ENCODE measurements at regions not wholly inside any gene's neighbourhood (a gene's known extent, or its start where the extent isn't known, plus 50 kb on each side); places are given as distances from the start of the nearest gene placed in this dataset.

- no peaks in the 10 kb centered on the region for H3K36me3 ChIP-seq (ENCODE audit: control insufficient read depth in 1 of 2, insufficient read depth in 2 of 2, low read length in 2 of 2)
- H3K4me1 ChIP-seq (ENCODE audit: control insufficient read depth in 1 of 2, insufficient read depth in 2 of 2, low read length in 2 of 2), result no peaks in the 10 kb centered on the region
- no peaks in the 10 kb centered on the region for H3K9me3 ChIP-seq (ENCODE audit: control insufficient read depth in 1 of 2, low read length in 2 of 2)
- H3K4me3 ChIP-seq (ENCODE audit: low read depth in 1 of 2, low read length in 2 of 2), result no peak overlapping the region
- no peak overlapping the region for H3K27ac ChIP-seq (ENCODE audit: low read length)
- no peaks in the 10 kb centered on the region for H3K27me3 ChIP-seq (ENCODE audit: low read depth, low read length)
These were observed 272.1 kb upstream of the CDH10 start for GRCh38 chr5:24916863-24917262.

DNA sequence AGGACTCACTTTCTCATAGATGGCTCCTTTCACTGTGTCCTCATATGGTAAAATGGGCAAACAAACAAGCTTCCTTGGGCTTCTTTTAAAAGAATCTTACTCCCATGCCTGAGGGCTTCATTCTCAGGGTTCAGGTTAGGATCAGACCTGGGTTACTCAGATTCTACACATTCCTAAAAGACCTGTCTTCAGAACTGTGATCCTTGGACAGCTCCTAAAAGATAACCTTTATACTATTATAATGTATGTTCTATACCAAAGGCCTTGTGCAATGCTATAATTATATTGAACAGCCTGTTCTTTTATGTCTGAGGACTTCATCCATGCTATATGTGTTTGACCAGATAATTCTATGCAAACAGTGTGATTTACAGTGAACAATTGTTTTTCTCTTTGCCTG is 264.4 kb upstream of the CDH10 start:
- Histone ChIP-seq H3K4me3 (ENCODE audit: low read depth in 1 of 2, low read length in 2 of 2) (no peak overlapping the region), H3K36me3 (ENCODE audit: control insufficient read depth in 1 of 2, insufficient read depth in 2 of 2, low read length in 2 of 2) (no peaks in the 10 kb centered on the region), H3K4me1 (ENCODE audit: control insufficient read depth in 1 of 2, insufficient read depth in 2 of 2, low read length in 2 of 2) (no peaks in the 10 kb centered on the region), H3K9me3 (ENCODE audit: control insufficient read depth in 1 of 2, low read length in 2 of 2) (no peaks in the 10 kb centered on the region), H3K27ac (ENCODE audit: low read length) (no peak overlapping the region), H3K27me3 (ENCODE audit: low read depth, low read length) (no peaks in the 10 kb centered on the region)

DNA sequence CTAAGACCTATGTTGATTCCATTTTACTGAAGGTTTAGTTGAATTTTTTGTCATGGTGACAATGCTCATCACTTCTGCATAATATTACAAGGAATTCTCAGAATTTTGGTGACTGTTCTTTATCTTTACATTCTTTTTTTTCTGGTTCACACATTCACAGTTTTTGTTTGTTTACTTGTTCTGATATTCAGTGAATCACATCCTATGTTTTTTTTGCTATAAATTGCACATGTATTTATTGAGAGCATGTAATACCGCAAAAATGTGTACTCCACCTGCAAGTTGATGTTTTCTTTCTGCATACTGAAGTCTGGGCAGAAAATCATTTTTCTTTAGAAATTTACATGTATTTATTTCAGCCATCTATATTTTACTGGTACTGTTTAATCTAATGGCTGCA is 261.9 kb upstream of the CDH10 start:
- no peak overlapping the region for H3K27ac ChIP-seq (ENCODE audit: low read length)

GRCh38 chr5:24904981-24905517 is 260.3 kb upstream of the CDH10 start:
- no peaks in the 10 kb centered on the region for H3K36me3 ChIP-seq (ENCODE audit: control insufficient read depth in 1 of 2, insufficient read depth in 2 of 2, low read length in 2 of 2)
- no peaks in the 10 kb centered on the region for H3K4me1 ChIP-seq (ENCODE audit: control insufficient read depth in 1 of 2, insufficient read depth in 2 of 2, low read length in 2 of 2)
- no peak overlapping the region for H3K4me3 ChIP-seq (ENCODE audit: low read depth in 1 of 2, low read length in 2 of 2)
- no peaks in the 10 kb centered on the region for H3K27me3 ChIP-seq (ENCODE audit: low read depth, low read length)
- no peaks in the 10 kb centered on the region for H3K9me3 ChIP-seq (ENCODE audit: control insufficient read depth in 1 of 2, low read length in 2 of 2)
- no peak overlapping the region for H3K27ac ChIP-seq (ENCODE audit: low read length)

More for the DNA sequence above, 261.9 kb upstream of the CDH10 start:
- H3K27me3 ChIP-seq (ENCODE audit: low read depth, low read length), result no peaks in the 10 kb centered on the region
- H3K4me1 ChIP-seq (ENCODE audit: control insufficient read depth in 1 of 2, insufficient read depth in 2 of 2, low read length in 2 of 2), result no peaks in the 10 kb centered on the region
- H3K9me3 ChIP-seq (ENCODE audit: control insufficient read depth in 1 of 2, low read length in 2 of 2), result no peaks in the 10 kb centered on the region
- H3K36me3 ChIP-seq (ENCODE audit: control insufficient read depth in 1 of 2, insufficient read depth in 2 of 2, low read length in 2 of 2), result no peaks in the 10 kb centered on the region
- no peak overlapping the region for H3K4me3 ChIP-seq (ENCODE audit: low read depth in 1 of 2, low read length in 2 of 2)

GRCh38 chr5:24899180-24899579 is 254.4 kb upstream of the CDH10 start:
- no peaks in the 10 kb centered on the region for H3K27me3 ChIP-seq (ENCODE audit: low read depth, low read length)
- no peaks in the 10 kb centered on the region for H3K36me3 ChIP-seq (ENCODE audit: control insufficient read depth in 1 of 2, insufficient read depth in 2 of 2, low read length in 2 of 2)
- no peaks in the 10 kb centered on the region for H3K4me1 ChIP-seq (ENCODE audit: control insufficient read depth in 1 of 2, insufficient read depth in 2 of 2, low read length in 2 of 2)
- no peak overlapping the region for H3K4me3 ChIP-seq (ENCODE audit: low read depth in 1 of 2, low read length in 2 of 2)
- H3K9me3 ChIP-seq (ENCODE audit: control insufficient read depth in 1 of 2, low read length in 2 of 2), result no peaks in the 10 kb centered on the region
- H3K27ac ChIP-seq (ENCODE audit: low read length), result no peak overlapping the region

GRCh38 chr5:24864244-24864643 is 219.5 kb upstream of the CDH10 start:
- Histone ChIP-seq H3K36me3 (ENCODE audit: control insufficient read depth in 1 of 2, insufficient read depth in 2 of 2, low read length in 2 of 2) (no peaks in the 10 kb centered on the region), H3K4me3 (ENCODE audit: low read depth in 1 of 2, low read length in 2 of 2) (no peak overlapping the region), H3K9me3 (ENCODE audit: control insufficient read depth in 1 of 2, low read length in 2 of 2) (no peaks in the 10 kb centered on the region)

DNA sequence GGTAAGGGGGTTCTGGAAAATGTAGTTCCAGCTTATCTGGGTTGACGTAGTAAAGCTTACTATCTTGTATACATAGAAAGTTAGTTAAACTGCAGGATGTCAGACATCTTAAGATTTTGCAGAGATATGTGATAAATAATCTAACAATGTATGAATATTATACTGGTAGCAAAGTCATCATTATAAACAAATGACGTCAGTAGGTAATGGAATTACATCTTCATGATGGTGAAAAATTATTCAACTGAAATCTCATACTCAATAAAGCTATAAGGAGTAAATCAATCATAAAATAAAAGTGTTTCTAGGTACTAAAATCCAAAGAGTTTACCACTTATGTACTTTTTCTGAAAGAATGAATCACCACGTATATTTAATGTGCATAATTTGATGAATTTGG is 217.3 kb upstream of the CDH10 start:
- no peaks in the 10 kb centered on the region for H3K36me3 ChIP-seq (ENCODE audit: control insufficient read depth in 1 of 2, insufficient read depth in 2 of 2, low read length in 2 of 2)
- no peaks in the 10 kb centered on the region for H3K9me3 ChIP-seq (ENCODE audit: control insufficient read depth in 1 of 2, low read length in 2 of 2)
- no peaks in the 10 kb centered on the region for H3K27me3 ChIP-seq (ENCODE audit: low read depth, low read length)
- H3K4me1 ChIP-seq (ENCODE audit: control insufficient read depth in 1 of 2, insufficient read depth in 2 of 2, low read length in 2 of 2), result no peaks in the 10 kb centered on the region
- no peak overlapping the region for H3K4me3 ChIP-seq (ENCODE audit: low read depth in 1 of 2, low read length in 2 of 2)
- H3K27ac ChIP-seq (ENCODE audit: low read length), result no peak overlapping the region

More at GRCh38 chr5:24864244-24864643, 219.5 kb upstream of the CDH10 start:
- no peak overlapping the region for H3K27ac ChIP-seq (ENCODE audit: low read length)
- no peaks in the 10 kb centered on the region for H3K27me3 ChIP-seq (ENCODE audit: low read depth, low read length)
- H3K4me1 ChIP-seq (ENCODE audit: control insufficient read depth in 1 of 2, insufficient read depth in 2 of 2, low read length in 2 of 2), result no peaks in the 10 kb centered on the region

DNA sequence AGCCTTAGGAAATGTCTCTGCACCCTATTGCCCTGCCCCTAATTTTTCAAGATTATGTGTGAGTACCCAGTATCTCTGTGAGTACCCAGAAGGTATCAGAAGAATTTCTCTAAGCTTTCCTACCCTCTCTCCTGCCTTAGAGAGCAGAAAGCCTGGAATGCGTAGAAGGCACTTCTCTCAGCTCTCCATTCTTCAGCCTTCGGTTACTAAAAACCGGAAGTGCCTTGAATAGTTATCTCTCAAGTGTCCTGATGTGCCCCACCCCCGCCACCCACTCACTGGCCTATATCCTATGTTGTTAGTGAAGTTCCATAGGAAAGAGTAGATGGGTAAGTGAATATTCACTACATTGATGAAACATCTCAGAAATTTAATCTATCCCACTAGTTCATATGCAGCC is 210.7 kb upstream of the CDH10 start:
- no peak overlapping the region for H3K4me3 ChIP-seq (ENCODE audit: low read depth in 1 of 2, low read length in 2 of 2)
- no peak overlapping the region for H3K27ac ChIP-seq (ENCODE audit: low read length)
- no peaks in the 10 kb centered on the region for H3K4me1 ChIP-seq (ENCODE audit: control insufficient read depth in 1 of 2, insufficient read depth in 2 of 2, low read length in 2 of 2)
- no peaks in the 10 kb centered on the region for H3K36me3 ChIP-seq (ENCODE audit: control insufficient read depth in 1 of 2, insufficient read depth in 2 of 2, low read length in 2 of 2)
- H3K27me3 ChIP-seq (ENCODE audit: low read depth, low read length), result no peaks in the 10 kb centered on the region
- H3K9me3 ChIP-seq (ENCODE audit: control insufficient read depth in 1 of 2, low read length in 2 of 2), result no peaks in the 10 kb centered on the region

DNA sequence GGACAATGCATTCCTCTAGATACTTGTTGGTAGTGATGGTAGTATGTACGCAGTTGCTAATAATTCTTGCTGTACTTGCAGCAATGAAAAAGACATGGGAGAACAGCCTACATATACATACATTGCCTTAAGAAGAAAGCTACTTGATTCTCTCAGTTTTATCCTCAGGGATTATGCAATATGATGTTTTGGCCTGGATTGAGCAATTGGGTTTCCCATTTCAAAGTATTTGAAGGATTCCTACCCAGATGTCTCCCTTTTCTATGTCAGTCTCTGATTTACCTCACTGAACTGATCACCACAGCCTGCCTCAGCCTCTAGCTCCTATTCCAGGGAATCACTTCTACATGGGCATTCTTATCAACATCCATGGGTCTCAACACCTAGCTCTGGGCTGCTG is 210.1 kb upstream of the CDH10 start:
- H3K4me1 ChIP-seq (ENCODE audit: control insufficient read depth in 1 of 2, insufficient read depth in 2 of 2, low read length in 2 of 2), result no peaks in the 10 kb centered on the region
- no peak overlapping the region for H3K27ac ChIP-seq (ENCODE audit: low read length)
- no peak overlapping the region for H3K4me3 ChIP-seq (ENCODE audit: low read depth in 1 of 2, low read length in 2 of 2)
- H3K36me3 ChIP-seq (ENCODE audit: control insufficient read depth in 1 of 2, insufficient read depth in 2 of 2, low read length in 2 of 2), result no peaks in the 10 kb centered on the region
- H3K27me3 ChIP-seq (ENCODE audit: low read depth, low read length), result no peaks in the 10 kb centered on the region
- no peaks in the 10 kb centered on the region for H3K9me3 ChIP-seq (ENCODE audit: control insufficient read depth in 1 of 2, low read length in 2 of 2)

GRCh38 chr5:24854350-24854749 is 209.6 kb upstream of the CDH10 start:
- Histone ChIP-seq H3K27ac (ENCODE audit: low read length) (no peak overlapping the region), H3K4me1 (ENCODE audit: control insufficient read depth in 1 of 2, insufficient read depth in 2 of 2, low read length in 2 of 2) (no peaks in the 10 kb centered on the region), H3K4me3 (ENCODE audit: low read depth in 1 of 2, low read length in 2 of 2) (no peak overlapping the region), H3K9me3 (ENCODE audit: control insufficient read depth in 1 of 2, low read length in 2 of 2) (no peaks in the 10 kb centered on the region), H3K36me3 (ENCODE audit: control insufficient read depth in 1 of 2, insufficient read depth in 2 of 2, low read length in 2 of 2) (no peaks in the 10 kb centered on the region), H3K27me3 (ENCODE audit: low read depth, low read length) (no peaks in the 10 kb centered on the region)

DNA sequence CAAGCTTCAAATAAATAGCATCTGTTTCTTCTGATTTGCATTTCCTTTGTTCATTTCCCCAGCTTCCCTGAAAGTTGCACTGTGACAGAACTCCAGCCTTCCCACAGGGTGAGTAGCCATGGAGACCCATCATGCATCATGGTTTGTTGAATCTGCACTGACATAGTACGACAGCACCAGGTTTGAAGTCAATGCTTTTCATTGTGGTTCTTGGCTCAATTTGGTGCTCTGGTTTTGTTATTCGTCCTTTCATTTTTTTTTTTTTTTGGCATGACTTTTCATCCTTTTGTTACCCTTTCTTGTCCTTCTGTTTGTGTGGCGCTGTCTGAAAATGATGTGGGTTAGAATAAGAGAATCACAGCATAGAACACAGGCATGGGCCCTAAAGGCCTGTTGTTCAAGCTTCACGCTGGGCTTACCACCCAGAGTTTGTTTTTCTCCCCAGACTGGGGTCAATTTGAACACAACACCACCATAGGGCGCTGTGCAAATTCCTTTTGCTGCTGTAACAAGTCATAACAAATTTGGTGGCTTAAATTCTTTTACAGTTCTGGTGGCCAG is 206.2 kb upstream of the CDH10 start:
- Histone ChIP-seq H3K27ac (ENCODE audit: low read length) (no peak overlapping the region), H3K36me3 (ENCODE audit: control insufficient read depth in 1 of 2, insufficient read depth in 2 of 2, low read length in 2 of 2) (no peaks in the 10 kb centered on the region), H3K27me3 (ENCODE audit: low read depth, low read length) (no peaks in the 10 kb centered on the region), H3K9me3 (ENCODE audit: control insufficient read depth in 1 of 2, low read length in 2 of 2) (peaks cover 0 to 5% of the 10 kb centered on the region in 2 donors), H3K4me1 (ENCODE audit: control insufficient read depth in 1 of 2, insufficient read depth in 2 of 2, low read length in 2 of 2) (no peaks in the 10 kb centered on the region), H3K4me3 (ENCODE audit: low read depth in 1 of 2, low read length in 2 of 2) (no peak overlapping the region)

DNA sequence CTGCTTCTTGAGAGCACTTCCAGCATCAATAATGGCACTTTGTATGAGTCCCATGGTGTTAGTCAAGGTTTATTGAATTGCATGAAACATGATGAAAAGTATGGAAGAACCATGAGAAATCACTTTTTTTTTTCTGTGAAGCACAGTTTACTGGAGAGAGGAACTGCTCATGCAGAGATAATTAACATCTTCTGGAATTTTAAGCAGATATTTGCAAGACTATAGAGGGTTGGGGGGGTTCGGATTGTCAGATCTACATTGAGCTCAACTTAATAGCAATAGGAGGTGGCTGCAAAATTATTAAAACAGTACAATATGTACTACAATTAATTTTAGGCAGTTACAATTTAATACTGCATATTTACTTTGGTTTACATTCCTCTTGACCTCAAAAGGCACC is 204.4 kb upstream of the CDH10 start:
- Histone ChIP-seq H3K36me3 (ENCODE audit: control insufficient read depth in 1 of 2, insufficient read depth in 2 of 2, low read length in 2 of 2) (no peaks in the 10 kb centered on the region), H3K4me3 (ENCODE audit: low read depth in 1 of 2, low read length in 2 of 2) (no peak overlapping the region), H3K4me1 (ENCODE audit: control insufficient read depth in 1 of 2, insufficient read depth in 2 of 2, low read length in 2 of 2) (no peaks in the 10 kb centered on the region), H3K27ac (ENCODE audit: low read length) (no peak overlapping the region), H3K9me3 (ENCODE audit: control insufficient read depth in 1 of 2, low read length in 2 of 2) (peaks cover 0 to 5% of the 10 kb centered on the region in 2 donors), H3K27me3 (ENCODE audit: low read depth, low read length) (no peaks in the 10 kb centered on the region)

Measured in muscle layer of duodenum (tissue), 2 donors.